ENCODE measurements at regions not wholly inside any gene's neighbourhood (a gene's known extent, or its start where the extent isn't known, plus 50 kb on each side); places are given as distances from the start of the nearest gene placed in this dataset.
"Not testable (repeated sequence)": the region's sequence is repeated elsewhere in the genome, so short reads cannot be mapped to it uniquely, and the experiment has no call there.

GRCh38 chr4:122083351-122083750 is 68.8 kb upstream of the BLTP1 start:
- no peak for DNase-seq (ENCODE audit: low spot score)
- TF ChIP-seq, protein P1, sequence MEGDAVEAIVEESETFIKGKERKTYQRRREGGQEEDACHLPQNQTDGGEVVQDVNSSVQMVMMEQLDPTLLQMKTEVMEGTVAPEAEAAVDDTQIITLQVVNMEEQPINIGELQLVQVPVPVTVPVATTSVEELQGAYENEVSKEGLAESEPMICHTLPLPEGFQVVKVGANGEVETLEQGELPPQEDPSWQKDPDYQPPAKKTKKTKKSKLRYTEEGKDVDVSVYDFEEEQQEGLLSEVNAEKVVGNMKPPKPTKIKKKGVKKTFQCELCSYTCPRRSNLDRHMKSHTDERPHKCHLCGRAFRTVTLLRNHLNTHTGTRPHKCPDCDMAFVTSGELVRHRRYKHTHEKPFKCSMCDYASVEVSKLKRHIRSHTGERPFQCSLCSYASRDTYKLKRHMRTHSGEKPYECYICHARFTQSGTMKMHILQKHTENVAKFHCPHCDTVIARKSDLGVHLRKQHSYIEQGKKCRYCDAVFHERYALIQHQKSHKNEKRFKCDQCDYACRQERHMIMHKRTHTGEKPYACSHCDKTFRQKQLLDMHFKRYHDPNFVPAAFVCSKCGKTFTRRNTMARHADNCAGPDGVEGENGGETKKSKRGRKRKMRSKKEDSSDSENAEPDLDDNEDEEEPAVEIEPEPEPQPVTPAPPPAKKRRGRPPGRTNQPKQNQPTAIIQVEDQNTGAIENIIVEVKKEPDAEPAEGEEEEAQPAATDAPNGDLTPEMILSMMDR (IDR thresholded peaks at IDR 0.05) = no peak
- ATAC-seq (ENCODE audit: low FRiP score) = no peak

- TF ChIP-seq, protein P1 (IDR thresholded peaks at IDR 0.05) = no peak
- no peak for ATAC-seq (ENCODE audit: low FRiP score)
- DNase-seq (ENCODE audit: low spot score) = no peak
These were observed 69.5 kb upstream of the BLTP1 start for GRCh38 chr4:122082661-122083060.

- DNase-seq (ENCODE audit: low spot score); ATAC-seq (ENCODE audit: low FRiP score): not testable (repeated sequence)
These were observed 74.5 kb upstream of the BLTP1 start for GRCh38 chr4:122077653-122078052.

- DNase-seq (ENCODE audit: low spot score); ATAC-seq (ENCODE audit: low FRiP score): not testable (repeated sequence)
These were observed 75.3 kb upstream of the BLTP1 start for GRCh38 chr4:122076835-122077234.

DNA sequence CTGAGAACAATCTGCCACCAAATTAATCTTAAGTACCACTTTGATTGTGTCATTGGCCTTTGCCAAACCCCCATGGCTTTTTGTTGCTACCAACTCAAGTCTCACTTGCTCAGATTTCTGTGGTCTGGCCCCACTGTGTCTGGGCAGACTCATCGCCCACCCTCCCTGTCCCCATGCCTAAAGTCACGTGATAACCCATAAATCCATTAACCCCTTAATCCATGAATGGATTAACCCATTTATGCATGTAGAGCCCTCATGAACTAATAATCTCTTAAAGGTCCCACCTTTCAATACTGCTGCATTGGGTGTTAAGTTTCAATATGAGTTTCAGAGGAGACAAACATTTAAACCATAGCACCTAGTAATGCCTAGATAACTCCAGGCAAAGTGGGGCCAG is 78.5 kb upstream of the BLTP1 start:
- TF ChIP-seq, protein P1 (IDR thresholded peaks at IDR 0.05) = no peak
- DNase-seq (ENCODE audit: low spot score) = no peak
- ATAC-seq (ENCODE audit: low FRiP score) = no peak

DNA sequence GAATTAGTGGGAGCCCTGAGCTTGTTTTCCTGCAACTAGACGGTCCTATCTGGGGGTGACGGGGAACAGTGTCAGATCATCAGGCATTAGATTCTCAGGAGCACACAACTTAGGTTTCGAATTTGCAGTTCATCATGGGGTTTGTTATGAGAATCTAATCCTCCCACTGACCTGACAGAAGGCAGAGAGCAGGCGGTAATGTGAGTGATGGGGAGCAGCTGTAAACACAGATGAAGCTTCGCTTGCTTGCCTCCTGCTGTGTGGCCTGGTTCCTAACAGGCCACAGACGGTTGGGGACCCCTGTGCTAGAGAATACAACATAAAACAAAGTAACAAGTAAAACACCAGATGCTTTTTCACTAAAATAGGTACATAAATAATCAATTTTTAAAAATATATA is 86.2 kb upstream of the BLTP1 start:
- no peak for DNase-seq (ENCODE audit: low spot score)
- no peak for ATAC-seq (ENCODE audit: low FRiP score)
- TF ChIP-seq, protein P1 (IDR thresholded peaks at IDR 0.05) = no peak

DNA sequence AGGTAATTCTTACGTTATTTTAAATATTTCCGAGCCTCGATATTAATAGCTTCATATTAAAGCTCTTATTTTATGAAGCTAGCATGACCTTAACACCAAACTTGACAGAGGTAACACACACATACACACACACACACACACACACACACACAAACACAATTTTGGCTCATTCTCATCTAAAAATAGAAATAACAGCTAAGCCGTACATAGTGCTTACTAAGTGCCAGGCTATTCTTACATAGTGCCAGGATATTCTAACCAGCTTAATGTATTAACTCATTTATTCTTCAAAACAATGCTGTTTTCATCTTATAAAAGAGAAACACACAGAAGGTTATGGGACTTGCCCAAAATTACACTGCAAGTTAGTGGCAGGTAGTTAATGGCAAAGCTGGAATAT is 87.0 kb upstream of the BLTP1 start:
- TF ChIP-seq, protein P1 (IDR thresholded peaks at IDR 0.05) = no peak
- DNase-seq (ENCODE audit: low spot score) (no peak), ATAC-seq (ENCODE audit: low FRiP score) (no peak)

DNA sequence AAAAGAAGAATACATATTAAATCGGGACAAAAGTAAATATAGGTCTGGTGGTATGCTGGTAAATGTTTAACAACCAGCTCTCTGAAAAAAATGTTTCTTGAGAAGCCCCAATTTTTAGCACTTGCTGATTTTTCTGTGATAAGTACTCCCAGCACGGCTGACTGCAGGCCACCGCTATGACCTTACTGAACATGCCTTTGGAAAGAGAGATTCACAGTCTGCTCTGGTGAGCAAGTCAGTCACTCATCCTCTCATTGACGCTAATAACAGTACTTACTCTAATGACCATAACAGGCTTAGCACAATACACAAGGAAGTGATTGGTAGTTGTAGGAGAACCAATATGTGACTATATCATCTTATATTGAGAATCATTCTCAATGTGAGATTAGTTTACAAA is 98.9 kb upstream of the BLTP1 start:
- ATAC-seq (ENCODE audit: low FRiP score) (no peak), DNase-seq (ENCODE audit: low spot score) (no peak)
- TF ChIP-seq, protein P1 (IDR thresholded peaks at IDR 0.05) = no peak
